ENCODE measurements at regions not wholly inside any gene's neighbourhood (a gene's known extent, or its start where the extent isn't known, plus 50 kb on each side); places are given as distances from the start of the nearest gene placed in this dataset.

DNA sequence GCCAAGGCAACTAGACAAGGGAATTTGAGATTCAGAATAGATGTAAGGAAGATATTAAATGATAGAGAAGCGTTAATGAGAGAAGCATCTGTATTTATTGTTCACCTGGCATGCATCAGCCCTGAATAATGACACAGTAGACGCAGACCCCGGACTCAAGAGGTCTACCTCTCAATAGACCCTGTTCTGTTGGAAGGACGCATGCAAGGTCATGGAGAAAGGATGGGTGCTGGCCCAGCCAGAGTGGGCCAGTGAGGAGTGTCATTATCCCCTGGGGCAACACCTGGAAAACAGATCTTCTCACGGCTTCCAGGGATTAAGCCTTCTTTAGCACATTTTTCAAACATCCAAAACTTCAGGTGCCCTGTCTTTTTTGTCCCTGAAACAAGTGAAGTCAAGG is 461.0 kb downstream of the EIPR1 start:
- TF ChIP-seq POLR2AphosphoS5 (IDR thresholded peaks at IDR 0.05; ENCODE audit: low read depth, low read length) (no peak), POLR2A (IDR thresholded peaks at IDR 0.05; ENCODE audit: borderline replicate concordance, extremely low read depth, insufficient read depth, insufficient read length) (no peak)

All from HCT116 (cell line).